ENCODE measurements at regions not wholly inside any gene's neighbourhood (a gene's known extent, or its start where the extent isn't known, plus 50 kb on each side); places are given as distances from the start of the nearest gene placed in this dataset.

DNA sequence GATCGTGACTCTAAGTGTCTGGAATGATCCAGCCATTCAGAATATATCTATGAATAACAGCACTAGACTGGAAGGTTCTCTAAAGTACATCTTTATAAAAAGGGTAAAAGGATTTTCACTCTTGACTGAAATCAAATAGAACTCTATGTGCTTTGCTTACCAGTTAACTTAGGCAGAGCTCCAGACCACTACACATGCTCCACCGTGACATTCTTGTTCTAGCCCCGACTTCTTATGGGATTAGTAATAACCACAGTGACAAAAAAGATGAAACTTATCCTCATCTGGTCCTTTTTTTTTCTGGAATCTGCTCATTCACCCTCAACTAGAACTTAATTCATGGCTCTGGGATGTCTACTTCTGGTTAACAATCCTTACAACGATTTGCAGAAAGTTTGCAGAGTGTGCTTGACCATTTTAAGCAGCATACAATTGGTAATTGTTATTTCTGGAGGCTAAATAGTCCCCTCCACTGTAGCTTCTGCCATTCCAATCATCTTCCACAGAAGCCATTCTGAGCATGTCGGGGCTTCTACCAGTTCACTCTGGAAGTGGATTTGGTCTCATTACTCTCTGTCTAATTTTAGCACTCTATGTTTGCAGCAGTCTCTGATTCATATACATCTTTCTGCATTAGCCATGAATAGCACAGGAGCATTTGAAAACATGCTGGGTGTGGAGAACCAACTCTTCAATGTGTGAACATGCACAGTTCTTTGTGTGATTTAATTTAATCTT lies 163.7 kb upstream of the CDC14C start:
- peaks cover 0 to 13% (median 2%) of the 10 kb centered on the region in 7 donors for H3K9me3 Mint-ChIP-seq
- no peak overlapping the region for H3K4me3 Mint-ChIP-seq
- no peaks in the 10 kb centered on the region for H3K36me3 Mint-ChIP-seq
- no peaks in the 10 kb centered on the region for H3K27me3 Mint-ChIP-seq
- DNase-seq (no peak), ATAC-seq (ENCODE audit: low read depth in 2 of 2) (no peak)
- H3K4me1 Mint-ChIP-seq: no peaks in the 10 kb centered on the region
- no peak overlapping the region for H3K27ac Mint-ChIP-seq

DNA sequence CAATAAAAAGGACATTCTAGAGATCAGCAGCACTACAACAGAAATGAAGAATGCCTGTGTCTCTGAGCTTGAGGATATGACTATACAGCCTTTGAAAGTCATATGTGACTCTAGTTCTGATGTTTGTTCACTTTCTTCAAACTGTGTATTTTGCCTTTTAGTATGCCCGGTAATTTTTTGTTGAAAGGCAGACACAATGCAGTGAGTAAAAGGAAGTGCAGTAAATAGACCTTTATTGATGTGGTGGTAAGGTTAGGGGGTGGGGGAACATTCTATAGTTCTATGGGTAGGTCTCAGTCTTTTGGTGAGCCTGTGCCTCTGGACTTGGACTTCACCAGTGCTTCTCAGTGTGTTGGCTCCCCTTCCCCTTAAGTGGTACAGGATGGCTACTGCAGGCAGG lies 143.5 kb upstream of the CDC14C start:
- ATAC-seq (ENCODE audit: low read depth in 2 of 2) (no peak), DNase-seq (no peak)
- Mint-ChIP-seq H3K36me3 (no peaks in the 10 kb centered on the region), H3K9me3 (peaks cover 0 to 16% (median 10%) of the 10 kb centered on the region in 7 donors), H3K4me3 (no peak overlapping the region), H3K4me1 (no peaks in the 10 kb centered on the region), H3K27ac (no peak overlapping the region), H3K27me3 (no peaks in the 10 kb centered on the region)

DNA sequence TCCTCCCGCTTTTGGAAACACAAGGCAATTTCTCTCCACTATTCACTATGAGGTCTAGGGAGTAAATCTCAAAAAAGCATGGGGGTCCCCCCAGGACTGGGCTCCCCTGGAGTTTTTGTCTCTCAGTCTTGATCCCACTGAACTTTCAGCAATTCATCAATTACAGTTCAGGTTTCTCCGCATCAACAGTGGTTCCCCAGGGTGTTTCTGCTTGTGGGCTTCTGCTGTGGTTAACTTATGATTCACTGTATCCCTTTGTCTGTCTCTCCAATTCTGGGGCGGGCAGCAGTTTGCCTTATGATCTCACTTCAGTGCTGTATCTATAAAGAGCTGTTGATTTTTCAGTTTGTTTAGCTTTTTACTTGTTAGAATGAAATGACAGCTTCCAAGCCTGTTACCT lies 142.6 kb upstream of the CDC14C start:
- no peak for ATAC-seq (ENCODE audit: low read depth in 2 of 2)
- Mint-ChIP-seq H3K36me3 (no peaks in the 10 kb centered on the region), H3K27ac (no peak overlapping the region), H3K4me3 (no peak overlapping the region), H3K27me3 (no peaks in the 10 kb centered on the region), H3K9me3 (peaks cover 4 to 16% (median 9%) of the 10 kb centered on the region in 7 donors), H3K4me1 (no peaks in the 10 kb centered on the region)
- no peak for DNase-seq

DNA sequence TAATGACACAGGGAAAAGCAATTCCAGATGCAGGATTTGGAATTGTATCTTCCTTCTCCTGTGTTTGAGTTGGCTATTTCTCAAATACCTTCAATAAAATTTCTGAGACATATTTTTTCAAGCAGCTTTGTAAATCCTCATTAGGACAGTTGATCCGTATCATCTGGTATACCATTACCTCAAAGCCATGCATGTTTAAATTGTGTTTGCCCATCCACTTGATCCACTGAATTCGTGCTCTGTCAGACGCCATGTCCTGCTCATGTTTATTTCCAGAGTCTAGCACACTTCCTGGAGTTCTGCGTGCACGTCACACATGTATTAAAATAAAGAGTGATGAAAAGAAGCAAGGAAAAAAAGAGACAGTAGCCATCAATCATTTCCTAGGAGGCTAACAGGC lies 141.8 kb upstream of the CDC14C start:
- no peak overlapping the region for H3K4me3 Mint-ChIP-seq
- no peaks in the 10 kb centered on the region for H3K4me1 Mint-ChIP-seq
- H3K27me3 Mint-ChIP-seq: no peaks in the 10 kb centered on the region
- ATAC-seq (ENCODE audit: low read depth in 2 of 2) (no peak), DNase-seq (no peak)
- no peaks in the 10 kb centered on the region for H3K36me3 Mint-ChIP-seq
- no peak overlapping the region for H3K27ac Mint-ChIP-seq
- H3K9me3 Mint-ChIP-seq: peaks cover 5 to 16% (median 10%) of the 10 kb centered on the region in 7 donors

GRCh38 chr7:48786951-48787350 lies 137.4 kb upstream of the CDC14C start:
- Mint-ChIP-seq H3K27ac (no peak overlapping the region), H3K36me3 (no peaks in the 10 kb centered on the region), H3K4me3 (no peak overlapping the region), H3K4me1 (no peaks in the 10 kb centered on the region), H3K9me3 (peaks cover 2 to 14% (median 6%) of the 10 kb centered on the region in 7 donors), H3K27me3 (no peaks in the 10 kb centered on the region)
- ATAC-seq (ENCODE audit: low read depth in 2 of 2): no peak
- DNase-seq: no peak

DNA sequence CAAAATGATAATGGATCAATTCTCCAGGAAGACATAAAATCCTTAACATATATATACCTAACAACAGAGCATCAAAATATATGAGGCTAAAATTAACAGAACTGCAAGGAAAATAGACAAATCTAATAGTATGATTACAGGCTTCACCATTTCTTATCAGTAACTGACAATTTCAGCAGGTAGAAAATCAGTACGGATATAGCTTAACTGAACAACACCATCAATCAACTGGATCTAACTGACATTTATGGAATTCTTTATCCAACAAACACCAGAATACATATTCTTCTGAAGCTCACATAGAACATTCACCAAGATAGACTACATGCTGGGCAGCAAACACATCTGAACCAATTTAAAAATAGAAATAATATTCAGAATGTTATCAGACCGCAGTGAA lies 121.1 kb upstream of the CDC14C start:
- Mint-ChIP-seq H3K27me3 (peaks cover 0 to 3% (median 0%) of the 10 kb centered on the region in 3 donors), H3K36me3 (no peaks in the 10 kb centered on the region), H3K4me1 (no peaks in the 10 kb centered on the region), H3K27ac (no peak overlapping the region), H3K4me3 (no peak overlapping the region), H3K9me3 (peaks cover 0 to 17% (median 2%) of the 10 kb centered on the region in 7 donors)
- no peak for DNase-seq
- ATAC-seq (ENCODE audit: low read depth in 2 of 2): no peak

DNA sequence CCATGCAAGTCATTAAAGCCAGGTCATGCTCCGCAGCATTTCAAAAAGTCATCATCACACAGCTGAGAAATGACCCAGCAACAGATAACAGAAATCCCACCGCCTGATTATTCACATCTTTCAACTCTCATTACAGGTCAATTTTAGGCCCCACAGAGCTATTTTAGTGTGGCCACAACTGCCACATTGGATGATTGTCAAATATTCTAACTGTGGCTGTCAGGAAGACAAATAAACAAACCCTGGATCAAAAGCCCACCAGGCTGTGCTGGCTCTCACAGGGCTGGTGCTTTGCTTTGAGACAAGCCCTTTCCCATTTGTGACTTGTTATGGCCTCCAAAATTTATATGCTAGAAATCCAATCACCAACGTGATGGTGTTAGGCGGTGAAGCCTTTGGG lies 117.6 kb upstream of the CDC14C start:
- ATAC-seq (ENCODE audit: low read depth in 2 of 2) (no peak), DNase-seq (no peak)
- H3K9me3 Mint-ChIP-seq: peaks cover 0 to 9% (median 0%) of the 10 kb centered on the region in 7 donors
- H3K4me3 Mint-ChIP-seq: no peak overlapping the region
- no peaks in the 10 kb centered on the region for H3K36me3 Mint-ChIP-seq
- no peak overlapping the region for H3K27ac Mint-ChIP-seq
- no peaks in the 10 kb centered on the region for H3K27me3 Mint-ChIP-seq
- H3K4me1 Mint-ChIP-seq: no peaks in the 10 kb centered on the region

DNA sequence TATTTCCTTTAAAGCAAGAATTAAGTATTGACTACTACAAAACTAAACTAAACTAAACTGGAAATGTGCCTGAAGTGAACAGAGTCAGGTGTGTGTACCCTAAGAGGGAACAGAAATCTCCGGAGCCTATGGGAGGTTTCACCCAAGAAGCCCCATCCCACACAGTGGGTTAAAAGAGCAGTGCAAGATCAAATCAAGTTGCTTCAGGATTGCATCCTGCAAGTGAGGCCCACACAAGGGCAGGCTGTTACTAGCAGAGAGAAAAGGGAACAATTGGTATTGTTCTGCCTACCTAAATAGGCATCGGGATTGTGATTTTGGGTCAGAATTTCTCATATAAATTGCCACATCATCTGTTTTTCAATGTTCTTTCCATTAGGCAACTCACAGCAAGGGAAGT lies 113.3 kb upstream of the CDC14C start:
- ATAC-seq (ENCODE audit: low read depth in 2 of 2): no peak
- Mint-ChIP-seq H3K9me3 (peaks cover 0 to 4% (median 0%) of the 10 kb centered on the region in 7 donors), H3K27ac (no peak overlapping the region), H3K4me1 (no peaks in the 10 kb centered on the region), H3K4me3 (no peak overlapping the region), H3K27me3 (no peaks in the 10 kb centered on the region), H3K36me3 (no peaks in the 10 kb centered on the region)
- no peak for DNase-seq

- H3K9me3 Mint-ChIP-seq: peaks cover 0 to 4% (median 1%) of the 10 kb centered on the region in 7 donors
- no peak for DNase-seq
- H3K27ac Mint-ChIP-seq: no peak overlapping the region
- ATAC-seq (ENCODE audit: low read depth in 2 of 2): no peak
- no peaks in the 10 kb centered on the region for H3K36me3 Mint-ChIP-seq
- H3K27me3 Mint-ChIP-seq: no peaks in the 10 kb centered on the region
- H3K4me1 Mint-ChIP-seq: no peaks in the 10 kb centered on the region
- H3K4me3 Mint-ChIP-seq: no peak overlapping the region
These were observed 110.9 kb upstream of the CDC14C start for GRCh38 chr7:48813472-48813871.

DNA sequence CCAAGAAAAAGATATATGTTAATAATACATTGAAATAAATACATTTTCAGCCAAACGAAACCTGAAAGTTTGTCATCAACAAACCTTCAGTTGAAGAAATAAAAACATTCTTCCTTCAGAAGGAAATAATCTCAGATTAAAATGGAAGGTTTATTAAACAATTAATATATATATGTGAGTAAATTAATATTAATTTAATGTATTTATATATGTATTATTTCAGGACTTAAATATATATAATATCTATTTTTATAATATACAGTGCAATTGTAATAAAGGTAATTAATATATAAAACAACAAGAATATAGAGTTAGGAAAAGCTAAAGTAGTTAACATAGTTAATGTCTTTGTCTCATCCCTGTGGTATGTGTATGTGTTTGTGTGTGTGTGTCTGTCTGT lies 102.2 kb upstream of the CDC14C start:
- Mint-ChIP-seq H3K27ac (no peak overlapping the region), H3K27me3 (no peaks in the 10 kb centered on the region), H3K36me3 (no peaks in the 10 kb centered on the region), H3K4me3 (no peak overlapping the region), H3K9me3 (peaks cover 0 to 8% (median 0%) of the 10 kb centered on the region in 7 donors), H3K4me1 (no peaks in the 10 kb centered on the region)
- DNase-seq (no peak), ATAC-seq (ENCODE audit: low read depth in 2 of 2) (no peak)

DNA sequence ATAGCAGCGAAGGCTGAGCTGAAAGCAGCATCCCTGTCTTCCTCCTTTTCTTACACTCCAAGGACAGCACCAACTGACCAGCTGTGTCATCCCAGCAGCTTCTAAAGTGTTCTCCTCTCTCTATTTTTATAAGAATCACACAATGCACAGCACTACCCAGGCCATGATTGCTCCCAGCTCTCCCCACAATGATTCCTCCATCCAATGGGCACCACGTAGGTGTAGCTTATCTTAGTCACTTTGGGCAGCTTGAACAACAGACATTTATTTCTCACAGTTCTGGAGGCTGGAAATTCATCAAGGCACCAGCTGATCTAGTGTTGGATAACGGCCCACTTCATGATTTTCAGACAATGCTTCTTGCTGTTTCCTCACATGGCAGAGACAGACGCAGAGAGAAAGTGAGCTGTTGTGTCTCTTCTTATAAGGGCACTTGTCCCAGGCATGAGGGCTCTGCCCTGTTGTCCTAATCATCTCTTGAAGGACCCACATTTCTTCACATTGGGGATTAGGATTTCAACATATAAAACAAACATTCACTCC lies 92.0 kb upstream of the CDC14C start:
- no peaks in the 10 kb centered on the region for H3K27me3 Mint-ChIP-seq
- H3K27ac Mint-ChIP-seq: no peak overlapping the region
- no peak overlapping the region for H3K4me3 Mint-ChIP-seq
- no peaks in the 10 kb centered on the region for H3K36me3 Mint-ChIP-seq
- no peaks in the 10 kb centered on the region for H3K4me1 Mint-ChIP-seq
- DNase-seq (no peak), ATAC-seq (ENCODE audit: low read depth in 2 of 2) (no peak)
- H3K9me3 Mint-ChIP-seq: peaks cover 0 to 11% (median 5%) of the 10 kb centered on the region in 7 donors

DNA sequence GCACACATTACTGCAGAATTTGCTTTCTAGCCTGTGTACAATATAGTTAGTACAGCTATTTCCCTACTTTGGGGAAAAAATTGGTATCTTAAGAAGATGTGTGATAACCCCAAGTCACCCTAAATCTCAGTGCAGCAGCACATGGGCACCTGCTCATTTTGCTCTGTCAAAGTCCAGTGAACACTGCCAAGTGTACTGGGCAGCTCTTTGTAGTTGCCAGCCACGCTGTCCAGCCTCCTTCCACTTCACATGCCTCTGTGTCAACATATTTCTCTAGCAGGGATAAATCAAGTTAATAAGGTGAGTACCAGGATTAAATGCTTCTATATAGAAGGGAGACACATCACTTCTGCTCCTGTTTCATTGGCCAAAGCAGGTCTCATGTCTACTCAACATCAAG lies 87.1 kb upstream of the CDC14C start:
- Mint-ChIP-seq H3K9me3 (peaks cover 0 to 6% (median under 1%) of the 10 kb centered on the region in 7 donors), H3K4me1 (no peaks in the 10 kb centered on the region), H3K27ac (peak overlapping the region in 1 of 6 donors; percentile 5), H3K27me3 (no peaks in the 10 kb centered on the region), H3K36me3 (no peaks in the 10 kb centered on the region), H3K4me3 (no peak overlapping the region)
- DNase-seq (no peak), ATAC-seq (ENCODE audit: low read depth in 2 of 2) (no peak)

DNA sequence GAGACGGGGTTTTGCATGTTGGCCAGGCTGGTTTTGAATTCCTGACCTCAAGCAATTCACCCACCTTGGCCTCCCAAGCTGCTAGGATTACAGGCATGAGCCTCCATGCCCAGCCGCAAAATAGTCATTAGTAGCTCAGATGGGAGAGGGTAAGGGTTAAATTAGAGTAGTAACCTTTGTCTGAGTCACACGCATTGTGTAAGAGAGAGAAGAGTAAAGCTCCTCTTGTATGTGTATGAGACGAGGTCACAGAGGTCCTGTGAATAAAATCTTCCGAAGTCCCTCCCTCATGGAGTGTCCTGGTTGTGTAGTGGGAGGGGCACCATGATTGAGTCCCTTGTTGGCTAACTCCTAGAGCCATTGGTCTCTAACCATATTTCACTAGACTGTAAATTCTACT lies 85.2 kb upstream of the CDC14C start:
- peaks cover 0 to 6% (median 2%) of the 10 kb centered on the region in 7 donors for H3K9me3 Mint-ChIP-seq
- ATAC-seq (ENCODE audit: low read depth in 2 of 2) (no peak), DNase-seq (no peak)
- no peaks in the 10 kb centered on the region for H3K27me3 Mint-ChIP-seq
- H3K36me3 Mint-ChIP-seq: no peaks in the 10 kb centered on the region
- H3K4me3 Mint-ChIP-seq: no peak overlapping the region
- no peaks in the 10 kb centered on the region for H3K4me1 Mint-ChIP-seq
- no peak overlapping the region for H3K27ac Mint-ChIP-seq

DNA sequence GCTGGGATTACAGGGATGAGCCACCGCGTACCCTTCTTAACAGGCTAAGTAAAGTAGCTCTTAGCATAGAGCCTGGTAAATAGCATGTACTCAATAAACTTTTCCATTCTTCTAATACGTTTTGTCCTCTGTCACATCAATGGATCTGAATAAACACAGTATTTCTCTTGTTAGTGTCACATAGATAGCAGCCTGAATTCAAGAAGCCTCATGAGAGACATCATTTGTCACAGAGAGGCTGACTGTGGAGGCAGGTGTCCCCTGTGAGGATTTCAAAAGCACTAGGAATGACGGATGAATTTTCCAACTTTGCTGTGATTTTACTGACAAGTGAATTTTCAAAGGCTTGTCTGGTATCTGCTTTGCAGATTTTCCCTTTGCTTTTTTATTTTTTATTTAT lies 82.6 kb upstream of the CDC14C start:
- H3K27me3 Mint-ChIP-seq: no peaks in the 10 kb centered on the region

More for the DNA sequence above, 82.6 kb upstream of the CDC14C start:
- Mint-ChIP-seq H3K27ac (no peak overlapping the region), H3K36me3 (no peaks in the 10 kb centered on the region), H3K9me3 (peaks cover 0 to 10% (median 2%) of the 10 kb centered on the region in 7 donors), H3K4me1 (no peaks in the 10 kb centered on the region), H3K4me3 (no peak overlapping the region)
- DNase-seq (no peak), ATAC-seq (ENCODE audit: low read depth in 2 of 2) (no peak)

All from naive B cell (primary cell).